ENCODE measurements at regions not wholly inside any gene's neighbourhood (a gene's known extent, or its start where the extent isn't known, plus 50 kb on each side); places are given as distances from the start of the nearest gene placed in this dataset.
"Not testable (repeated sequence)": the region's sequence is repeated elsewhere in the genome, so short reads cannot be mapped to it uniquely, and the experiment has no call there.

- Mint-ChIP-seq H3K9me3 (peaks cover 12% of the 10 kb centered on the region), H3K27me3 (ENCODE audit: insufficient read depth, low read depth) (peaks cover 3% of the 10 kb centered on the region), H3K27ac (no peak overlapping the region), H3K4me1 (no peaks in the 10 kb centered on the region), H3K4me3 (no peak overlapping the region), H3K36me3 (peaks cover 3% of the 10 kb centered on the region)
- no peak for TF ChIP-seq CTCF (IDR thresholded peaks at IDR 0.05)
- TF ChIP-seq EZH2 (IDR thresholded peaks at IDR 0.05): no peak
- TF ChIP-seq EZH2phosphoT487 (IDR thresholded peaks at IDR 0.05): no peak
- no peak overlapping the region for H3K4me3 ChIP-seq
- no peaks in the 10 kb centered on the region for H4K20me1 ChIP-seq (ENCODE audit: low read depth)
- H3K9me3 ChIP-seq (ENCODE audit: low read depth): peaks cover 7% of the 10 kb centered on the region
- no peaks in the 10 kb centered on the region for H3K27me3 ChIP-seq
- H3K9ac ChIP-seq: no peak overlapping the region
- no peak for DNase-seq (ENCODE audit: low spot score)
- no peaks in the 10 kb centered on the region for H3K36me3 ChIP-seq
- H3K27ac ChIP-seq: no peak overlapping the region
- H3K4me2 ChIP-seq: no peak overlapping the region
- H2AFZ ChIP-seq (replicated peaks): no peak overlapping the region
- H3F3A ChIP-seq (ENCODE audit: low read depth): no peaks in the 10 kb centered on the region
- no peaks in the 10 kb centered on the region for H3K4me1 ChIP-seq
- no peaks in the 10 kb centered on the region for H3K79me2 ChIP-seq (ENCODE audit: low read depth)
These were observed 432.5 kb downstream of the LRRC70 start for GRCh38 chr5:63011158-63011557.

DNA sequence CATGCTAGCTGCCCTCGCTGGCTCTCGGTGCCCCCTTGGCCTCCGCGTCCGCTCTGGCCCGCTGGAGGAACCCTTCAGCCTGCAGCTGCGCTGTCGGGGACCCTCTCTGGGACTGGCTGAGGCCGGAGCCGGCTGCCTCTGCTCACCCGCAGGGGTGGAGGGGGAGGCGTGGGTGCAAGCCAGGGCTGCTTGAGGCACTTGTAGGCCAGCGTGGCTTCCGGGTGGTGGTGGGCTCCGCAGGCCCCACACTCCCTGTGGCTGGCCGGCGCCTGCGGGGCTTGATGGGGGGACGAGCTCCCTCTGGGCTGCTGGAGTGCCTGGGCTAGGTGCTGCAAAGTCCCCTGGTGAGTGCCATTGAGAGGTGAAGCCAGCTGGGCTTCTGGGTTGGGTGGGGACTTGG lies 429.6 kb downstream of the LRRC70 start:
- Histone ChIP-seq H3K79me2 (ENCODE audit: low read depth) (no peaks in the 10 kb centered on the region), H3K36me3 (no peaks in the 10 kb centered on the region), H4K20me1 (ENCODE audit: low read depth) (no peaks in the 10 kb centered on the region), H3K27me3 (no peaks in the 10 kb centered on the region), H3K4me3 (no peak overlapping the region), H3K9ac (no peak overlapping the region), H3K9me3 (ENCODE audit: low read depth) (peaks cover 7% of the 10 kb centered on the region), H3K4me1 (no peaks in the 10 kb centered on the region), H3F3A (ENCODE audit: low read depth) (no peaks in the 10 kb centered on the region), H3K27ac (no peak overlapping the region), H3K4me2 (no peak overlapping the region), H2AFZ (replicated peaks) (no peak overlapping the region)
- Mint-ChIP-seq H3K27me3 (ENCODE audit: insufficient read depth, low read depth) (peaks cover 3% of the 10 kb centered on the region), H3K4me1 (no peaks in the 10 kb centered on the region), H3K36me3 (peaks cover 3% of the 10 kb centered on the region), H3K27ac (no peak overlapping the region), H3K9me3 (peaks cover 12% of the 10 kb centered on the region), H3K4me3 (no peak overlapping the region)
- no peak for TF ChIP-seq CTCF (IDR thresholded peaks at IDR 0.05)
- no peak for TF ChIP-seq EZH2phosphoT487 (IDR thresholded peaks at IDR 0.05)
- no peak for TF ChIP-seq EZH2 (IDR thresholded peaks at IDR 0.05)
- DNase-seq (ENCODE audit: low spot score): no peak

DNA sequence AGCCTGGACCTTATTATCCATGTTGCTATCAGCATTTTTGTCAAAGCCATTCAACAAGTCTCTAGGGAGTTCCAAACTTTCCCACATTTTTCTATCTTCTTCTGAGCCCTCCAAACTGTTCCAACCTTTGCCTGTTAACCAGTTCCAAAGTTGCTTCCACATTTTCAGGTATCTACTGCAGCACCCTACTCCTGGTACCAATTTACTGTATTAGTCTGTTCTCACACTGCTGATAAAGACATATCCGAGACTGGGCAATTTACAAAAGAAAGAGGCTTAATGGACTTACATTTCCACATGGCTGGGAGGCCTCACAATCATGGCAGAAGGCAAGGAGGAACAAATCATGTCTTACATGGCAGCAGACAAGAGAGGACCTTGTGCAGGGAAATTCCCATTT lies 416.2 kb downstream of the LRRC70 start:
- not testable (repeated sequence) for DNase-seq (ENCODE audit: low spot score); H3K27ac ChIP-seq; H2AFZ ChIP-seq (replicated peaks); H3K4me2 ChIP-seq; H3K27ac Mint-ChIP-seq; H3K4me1 ChIP-seq; H3K4me3 Mint-ChIP-seq; H3K4me1 Mint-ChIP-seq; H3K79me2 ChIP-seq (ENCODE audit: low read depth); H3K9me3 ChIP-seq (ENCODE audit: low read depth); H3K27me3 Mint-ChIP-seq (ENCODE audit: insufficient read depth, low read depth); H4K20me1 ChIP-seq (ENCODE audit: low read depth); H3K27me3 ChIP-seq; H3K36me3 Mint-ChIP-seq; H3F3A ChIP-seq (ENCODE audit: low read depth); H3K36me3 ChIP-seq; H3K4me3 ChIP-seq; H3K9ac ChIP-seq
- H3K9me3 Mint-ChIP-seq: peaks cover 20% of the 10 kb centered on the region

DNA sequence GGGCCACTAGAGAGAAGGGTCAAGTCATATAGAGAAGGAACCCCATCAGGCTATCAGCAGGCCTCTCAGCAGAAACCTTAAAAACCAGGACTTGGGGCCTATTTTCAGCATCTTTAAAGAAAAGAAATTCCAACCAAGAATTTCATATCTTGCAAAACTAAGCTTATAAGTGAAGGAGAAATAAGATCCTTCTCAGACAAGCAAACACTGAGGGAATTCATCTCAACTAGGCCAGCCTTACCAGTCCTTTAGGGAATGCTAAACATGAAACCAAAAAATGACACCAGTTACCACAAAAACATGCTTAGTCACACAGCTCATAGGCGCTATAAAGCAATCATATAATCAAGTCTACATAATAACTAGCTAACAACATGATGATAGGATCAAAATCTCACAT lies 407.1 kb downstream of the LRRC70 start:
- H3K27me3 ChIP-seq: no peaks in the 10 kb centered on the region
- H3K36me3 Mint-ChIP-seq: no peaks in the 10 kb centered on the region
- no peak overlapping the region for H3K4me2 ChIP-seq
- H3F3A ChIP-seq (ENCODE audit: low read depth): no peaks in the 10 kb centered on the region
- H3K27me3 Mint-ChIP-seq (ENCODE audit: insufficient read depth, low read depth): no peaks in the 10 kb centered on the region
- peaks cover 3% of the 10 kb centered on the region for H3K36me3 ChIP-seq
- no peak overlapping the region for H3K27ac ChIP-seq
- no peaks in the 10 kb centered on the region for H4K20me1 ChIP-seq (ENCODE audit: low read depth)
- no peak overlapping the region for H3K9ac ChIP-seq
- no peak overlapping the region for H3K4me3 ChIP-seq
- no peaks in the 10 kb centered on the region for H3K4me1 Mint-ChIP-seq
- no peak overlapping the region for H3K4me3 Mint-ChIP-seq
- H3K9me3 Mint-ChIP-seq: peaks cover 26% of the 10 kb centered on the region
- H3K79me2 ChIP-seq (ENCODE audit: low read depth): no peaks in the 10 kb centered on the region
- H2AFZ ChIP-seq (replicated peaks): no peak overlapping the region
- no peak overlapping the region for H3K27ac Mint-ChIP-seq
- no peaks in the 10 kb centered on the region for H3K4me1 ChIP-seq
- no peak for DNase-seq (ENCODE audit: low spot score)
- H3K9me3 ChIP-seq (ENCODE audit: low read depth): peaks cover 9% of the 10 kb centered on the region
- TF ChIP-seq CTCF (IDR thresholded peaks at IDR 0.05) (no peak), EZH2 (IDR thresholded peaks at IDR 0.05) (no peak), EZH2phosphoT487 (IDR thresholded peaks at IDR 0.05) (no peak)
